ENCODE measurements at regions not wholly inside any gene's neighbourhood (a gene's known extent, or its start where the extent isn't known, plus 50 kb on each side); places are given as distances from the start of the nearest gene placed in this dataset.

GRCh38 chr10:10778959-10779358 is 238.7 kb upstream of the CELF2 start:
- TF ChIP-seq, protein P1, sequence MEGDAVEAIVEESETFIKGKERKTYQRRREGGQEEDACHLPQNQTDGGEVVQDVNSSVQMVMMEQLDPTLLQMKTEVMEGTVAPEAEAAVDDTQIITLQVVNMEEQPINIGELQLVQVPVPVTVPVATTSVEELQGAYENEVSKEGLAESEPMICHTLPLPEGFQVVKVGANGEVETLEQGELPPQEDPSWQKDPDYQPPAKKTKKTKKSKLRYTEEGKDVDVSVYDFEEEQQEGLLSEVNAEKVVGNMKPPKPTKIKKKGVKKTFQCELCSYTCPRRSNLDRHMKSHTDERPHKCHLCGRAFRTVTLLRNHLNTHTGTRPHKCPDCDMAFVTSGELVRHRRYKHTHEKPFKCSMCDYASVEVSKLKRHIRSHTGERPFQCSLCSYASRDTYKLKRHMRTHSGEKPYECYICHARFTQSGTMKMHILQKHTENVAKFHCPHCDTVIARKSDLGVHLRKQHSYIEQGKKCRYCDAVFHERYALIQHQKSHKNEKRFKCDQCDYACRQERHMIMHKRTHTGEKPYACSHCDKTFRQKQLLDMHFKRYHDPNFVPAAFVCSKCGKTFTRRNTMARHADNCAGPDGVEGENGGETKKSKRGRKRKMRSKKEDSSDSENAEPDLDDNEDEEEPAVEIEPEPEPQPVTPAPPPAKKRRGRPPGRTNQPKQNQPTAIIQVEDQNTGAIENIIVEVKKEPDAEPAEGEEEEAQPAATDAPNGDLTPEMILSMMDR (IDR thresholded peaks at IDR 0.05): no peak
- TF ChIP-seq POLR2AphosphoS5 (IDR thresholded peaks at IDR 0.05) (no peak), EP300 (IDR thresholded peaks at IDR 0.05) (no peak), POLR2A (IDR thresholded peaks at IDR 0.05) (no peak)
